Tibial artery (tissue), 4 donors: ENCODE measurements at regions not wholly inside any gene's neighbourhood (a gene's known extent, or its start where the extent isn't known, plus 50 kb on each side); places are given as distances from the start of the nearest gene placed in this dataset.

Experiments used
- DNase-seq, 2 donors: peaks; one replicate each; pipeline ENCODE4 v3.0.0-alpha.2; 2019
- H3K27ac ChIP-seq, 2 donors: fragments of 200-600 bp; sonication (generic) in 1 of 2; 1 replicate in 1 of 2; 2 replicates in 1 of 2; pipeline ENCODE4 v1.5.1; 2018 to 2019; ENCODE audit warnings: mild to moderate bottlenecking in 1 of 2
- H3K27me3 ChIP-seq, 2 donors: fragments of 200-600 bp; sonication (generic) in 1 of 2; one replicate each; pipeline versions ENCODE4 v1.5.1 to v1.6.0; 2016 to 2019
- H3K36me3 ChIP-seq, 3 donors: fragments of 200-600 bp; sonication (generic) in 2 of 3; one replicate each; pipeline ENCODE4 v1.5.1; 2016 to 2019; ENCODE audit warnings: mild to moderate bottlenecking in 2 of 3
- H3K4me1 ChIP-seq, 4 donors: fragments of 200-600 bp; sonication (generic) in 2 of 4; 1 replicate in 3 of 4; 2 replicates in 1 of 4; pipeline ENCODE4 v1.5.1; 2016 to 2019
- H3K4me3 ChIP-seq, 2 donors: fragments of 200-600 bp; sonication (generic) in 1 of 2; 1 replicate in 1 of 2; 2 replicates in 1 of 2; pipeline ENCODE4 v1.5.1; 2018 to 2019; ENCODE audit warnings: mild to moderate bottlenecking in 2 of 2
- H3K9me3 ChIP-seq, 3 donors: fragments of 200-600 bp; sonication (generic) in 1 of 3; one replicate each; pipeline ENCODE4 v1.5.1; 2016 to 2019
- CTCF ChIP-seq, 2 experiments: fragments of 200-600 bp in 1 of 2; fragments of 450-650 bp in 1 of 2; IDR thresholded peaks; one replicate each; pipeline ENCODE4 v1.5.1; 2017 to 2019; ENCODE audit warnings: antibody characterized with exemption in 2 of 2, mild to moderate bottlenecking in 1 of 2, moderate library complexity in 1 of 2
- intact Hi-C: fragments of 100-400 bp; cut with DNase I; formaldehyde crosslinking; loops from one replicate; pipeline ENCODE4 v1.15.0; 2023; ENCODE audit warnings: low total_unique reads

- intact Hi-C loops = no loop called here
- Histone ChIP-seq H3K9me3 (no peaks in the 10 kb centered on the region), H3K27me3 (no peaks in the 10 kb centered on the region), H3K4me1 (no peaks in the 10 kb centered on the region), H3K27ac (no peak overlapping the region), H3K36me3 (no peaks in the 10 kb centered on the region), H3K4me3 (no peak overlapping the region)
- DNase-seq = no peak
- TF ChIP-seq CTCF (IDR thresholded peaks at IDR 0.05) = no peak
Measured at GRCh38 chr7:34501156-34501555, 156.9 kb upstream of the NPSR1 start.

GRCh38 chr7:34507191-34507590 lies 150.8 kb upstream of the NPSR1 start:
- H3K4me3 ChIP-seq = no peak overlapping the region
- no peaks in the 10 kb centered on the region for H3K4me1 ChIP-seq
- no peak for DNase-seq
- H3K27ac ChIP-seq = no peak overlapping the region
- no peaks in the 10 kb centered on the region for H3K36me3 ChIP-seq
- peaks cover 0 to 9% (median 0%) of the 10 kb centered on the region in 3 donors for H3K9me3 ChIP-seq
- no peaks in the 10 kb centered on the region for H3K27me3 ChIP-seq
- intact Hi-C loops = no loop called here
- no peak for TF ChIP-seq CTCF (IDR thresholded peaks at IDR 0.05)

GRCh38 chr7:34523226-34523918 lies 134.6 kb upstream of the NPSR1 start:
- Histone ChIP-seq H3K4me3 (no peak overlapping the region), H3K36me3 (no peaks in the 10 kb centered on the region), H3K4me1 (no peaks in the 10 kb centered on the region), H3K9me3 (peaks cover 0 to 3% (median 0%) of the 10 kb centered on the region in 3 donors), H3K27me3 (no peaks in the 10 kb centered on the region), H3K27ac (no peak overlapping the region)
- no peak for TF ChIP-seq CTCF (IDR thresholded peaks at IDR 0.05)
- intact Hi-C loops = no loop called here
- no peak for DNase-seq

GRCh38 chr7:34530259-34530658 lies 127.8 kb upstream of the NPSR1 start:
- TF ChIP-seq CTCF (IDR thresholded peaks at IDR 0.05) = no peak
- H3K4me1 ChIP-seq = no peaks in the 10 kb centered on the region
- no peak for DNase-seq
- no peaks in the 10 kb centered on the region for H3K9me3 ChIP-seq
- no peaks in the 10 kb centered on the region for H3K27me3 ChIP-seq
- intact Hi-C loops = no loop called here
- H3K27ac ChIP-seq = no peak overlapping the region
- H3K4me3 ChIP-seq = no peak overlapping the region
- H3K36me3 ChIP-seq = no peaks in the 10 kb centered on the region

- H3K36me3 ChIP-seq = no peaks in the 10 kb centered on the region
- no peaks in the 10 kb centered on the region for H3K27me3 ChIP-seq
- H3K4me3 ChIP-seq = no peak overlapping the region
- intact Hi-C loops = no loop called here
- no peak for TF ChIP-seq CTCF (IDR thresholded peaks at IDR 0.05)
- H3K9me3 ChIP-seq = peaks cover 0 to 13% (median 0%) of the 10 kb centered on the region in 3 donors
- H3K4me1 ChIP-seq = no peaks in the 10 kb centered on the region
- H3K27ac ChIP-seq = no peak overlapping the region
- DNase-seq = no peak
Measured at GRCh38 chr7:34539003-34539402, 119.0 kb upstream of the NPSR1 start.

- DNase-seq = no peak
- intact Hi-C loops = no loop called here
- H3K9me3 ChIP-seq = peaks cover 0 to 8% (median 0%) of the 10 kb centered on the region in 3 donors
Measured at GRCh38 chr7:34544621-34545020, 113.4 kb upstream of the NPSR1 start.

More at GRCh38 chr7:34544621-34545020, 113.4 kb upstream of the NPSR1 start:
- H3K4me3 ChIP-seq = no peak overlapping the region
- no peak overlapping the region for H3K27ac ChIP-seq
- H3K4me1 ChIP-seq = no peaks in the 10 kb centered on the region
- H3K36me3 ChIP-seq = no peaks in the 10 kb centered on the region
- TF ChIP-seq CTCF (IDR thresholded peaks at IDR 0.05) = no peak
- H3K27me3 ChIP-seq = no peaks in the 10 kb centered on the region
